Ovary (tissue), 7 donors: ENCODE measurements at regions not wholly inside any gene's neighbourhood (a gene's known extent, or its start where the extent isn't known, plus 50 kb on each side); places are given as distances from the start of the nearest gene placed in this dataset.

ENCODE experiments used
- DNase-seq, 5 donors: peaks; one replicate each; pipeline ENCODE4 v3.0.0-alpha.2; 2019 to 2020
- H3K27ac ChIP-seq, 2 donors: fragments of 200-600 bp; one replicate each; pipeline versions ENCODE4 v1.5.1 to v1.8.0; 2019 to 2022
- H3K27me3 ChIP-seq: fragments of 200-600 bp; one replicate; pipeline ENCODE4 v1.8.0; 2022
- H3K36me3 ChIP-seq: fragments of 200-600 bp; sonication (generic); one replicate; pipeline ENCODE4 v1.5.1; 2019
- H3K4me1 ChIP-seq: one replicate; pipeline ENCODE4 v1.8.1; 2013; ENCODE audit warnings: mild to moderate bottlenecking, moderate library complexity; ENCODE audit not compliant: insufficient read depth
- H3K4me3 ChIP-seq: fragments of 200-600 bp; sonication (generic); one replicate; pipeline ENCODE4 v1.5.1; 2017
- H3K9me3 ChIP-seq, 2 donors: fragments of 200-600 bp in 1 of 2; sonication (generic) in 1 of 2; one replicate each; pipeline versions ENCODE4 v1.5.1 to v1.8.1; 2013 to 2019; ENCODE audit warnings: mild to moderate bottlenecking in 1 of 2, moderate library complexity in 1 of 2
- EP300 ChIP-seq: sonication (generic); formaldehyde crosslinking; IDR thresholded peaks from one replicate; pipeline ENCODE4 v1.6.1; 2017; ENCODE audit warnings: antibody characterized with exemption
- POLR2A ChIP-seq: fragments of 450-650 bp; IDR thresholded peaks from one replicate; pipeline ENCODE4 v1.6.1; 2017; ENCODE audit warnings: antibody characterized with exemption, mild to moderate bottlenecking, moderate library complexity
- WGBS, 3 donors: extraction: QIAGEN DNeasy Blood & Tissue Kit in 1 of 3; methylation state at CpG; one replicate each; pipeline versions ENCODE4 v1.1.5 to v1.1.7; 2013 to 2017; 5-methylcytosine and 5-hydroxymethylcytosine counted together
- intact Hi-C, 4 donors: fragments of 100-400 bp; cut with DNase I; formaldehyde crosslinking; loops; one replicate each; pipeline versions ENCODE4 v1.11.0 to v1.15.1; 2022 to 2023
- TF ChIP-seq, protein P1 (sequence below), 3 donors: fragments of 450-650 bp in 2 of 3; fragments of 200-600 bp in 1 of 3; IDR thresholded peaks; one replicate each; pipeline versions ENCODE4 v1.5.1 to v1.8.0; 2016 to 2022; ENCODE audit warnings: antibody characterized with exemption in 3 of 3, mild to moderate bottlenecking in 1 of 3
- donor health status: DM: no; HTN: no; CAD: no; lungs with moderate emphysema.
- donor health status: DM: no; HTN: no; CAD: no.
- donor health status: Bipolar disorder and iron deficiency.
- donor health status: DM: no; HTN: no; CAD: no.
- donor health status: DM: yes; HTN: yes; CAD: no.

DNA sequence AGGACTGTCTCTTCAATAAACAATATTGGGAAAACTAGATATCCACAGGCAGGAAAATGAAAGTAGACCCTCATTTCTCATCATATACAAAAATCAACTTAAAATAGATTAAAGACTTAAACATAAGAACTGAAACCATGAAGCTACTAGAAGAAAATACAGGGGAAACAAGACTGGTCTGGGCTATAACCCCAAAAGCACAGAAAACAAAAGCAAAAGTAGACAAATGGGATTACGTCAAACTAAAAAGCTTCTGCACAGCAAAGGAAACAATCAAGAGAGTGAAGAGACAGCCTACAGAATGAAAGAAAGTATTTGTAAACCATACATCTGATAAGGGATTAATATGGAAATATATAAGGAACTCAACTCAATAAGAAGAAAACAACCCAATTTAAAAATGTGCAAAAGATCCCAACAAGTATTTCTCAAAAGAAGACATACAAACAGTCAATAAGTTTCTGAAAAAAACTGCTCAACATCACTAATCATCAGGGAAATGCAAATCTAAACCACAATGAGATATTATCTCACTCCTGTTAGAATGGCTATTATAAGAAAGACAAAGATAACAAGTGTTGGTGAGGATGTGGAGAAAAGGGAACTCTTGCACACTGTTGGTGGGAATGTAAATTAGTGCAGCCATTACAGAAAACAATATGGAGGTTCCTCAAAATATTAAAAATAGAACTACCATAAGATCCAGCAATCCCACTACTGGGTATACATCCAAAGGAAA is 325.3 kb upstream of the RASGEF1B start:
- TF ChIP-seq, protein P1, sequence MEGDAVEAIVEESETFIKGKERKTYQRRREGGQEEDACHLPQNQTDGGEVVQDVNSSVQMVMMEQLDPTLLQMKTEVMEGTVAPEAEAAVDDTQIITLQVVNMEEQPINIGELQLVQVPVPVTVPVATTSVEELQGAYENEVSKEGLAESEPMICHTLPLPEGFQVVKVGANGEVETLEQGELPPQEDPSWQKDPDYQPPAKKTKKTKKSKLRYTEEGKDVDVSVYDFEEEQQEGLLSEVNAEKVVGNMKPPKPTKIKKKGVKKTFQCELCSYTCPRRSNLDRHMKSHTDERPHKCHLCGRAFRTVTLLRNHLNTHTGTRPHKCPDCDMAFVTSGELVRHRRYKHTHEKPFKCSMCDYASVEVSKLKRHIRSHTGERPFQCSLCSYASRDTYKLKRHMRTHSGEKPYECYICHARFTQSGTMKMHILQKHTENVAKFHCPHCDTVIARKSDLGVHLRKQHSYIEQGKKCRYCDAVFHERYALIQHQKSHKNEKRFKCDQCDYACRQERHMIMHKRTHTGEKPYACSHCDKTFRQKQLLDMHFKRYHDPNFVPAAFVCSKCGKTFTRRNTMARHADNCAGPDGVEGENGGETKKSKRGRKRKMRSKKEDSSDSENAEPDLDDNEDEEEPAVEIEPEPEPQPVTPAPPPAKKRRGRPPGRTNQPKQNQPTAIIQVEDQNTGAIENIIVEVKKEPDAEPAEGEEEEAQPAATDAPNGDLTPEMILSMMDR (IDR thresholded peaks at IDR 0.05): no peak
- TF ChIP-seq POLR2A (no peak), EP300 (no peak)
- WGBS, 3 donors: 91 to 96% (median 95%) methylated on average over 1 of the region's 1 CpG
- H3K27me3 ChIP-seq: no peaks in the 10 kb centered on the region
- intact Hi-C loops: no loop called here
- H3K4me1 ChIP-seq: no peaks in the 10 kb centered on the region
- no peak for DNase-seq
- H3K27ac ChIP-seq: no peak overlapping the region
- H3K9me3 ChIP-seq: no peaks in the 10 kb centered on the region
- no peak overlapping the region for H3K4me3 ChIP-seq
- no peaks in the 10 kb centered on the region for H3K36me3 ChIP-seq

GRCh38 chr4:81792521-81792920 is 320.8 kb upstream of the RASGEF1B start:
- no peaks in the 10 kb centered on the region for H3K9me3 ChIP-seq
- DNase-seq: no peak

DNA sequence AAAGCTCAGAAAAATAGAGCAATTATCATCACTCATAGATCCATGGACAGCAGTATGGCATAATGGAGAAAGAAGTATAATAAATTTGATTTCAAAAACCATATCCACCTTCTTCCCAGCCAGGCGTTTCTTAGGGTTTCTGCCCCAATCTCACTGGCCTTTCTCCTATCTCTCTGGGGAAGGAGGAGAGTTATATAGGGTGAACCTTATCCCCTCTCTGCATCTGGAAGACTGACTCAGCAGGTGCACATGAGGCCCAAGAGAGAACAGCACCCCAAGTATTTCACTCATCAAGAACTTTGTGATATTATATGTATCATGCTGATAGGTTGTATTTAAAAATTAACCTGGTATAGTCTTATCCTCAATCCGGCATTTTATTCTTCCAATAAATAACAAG is 318.8 kb upstream of the RASGEF1B start:
- no peak overlapping the region for H3K4me3 ChIP-seq
- WGBS, 3 donors: 45 to 94% (median 83%) methylated on average over 2 of the region's 2 CpGs
- TF ChIP-seq POLR2A: no peak
- no peak for TF ChIP-seq EP300
- TF ChIP-seq, protein P1 (IDR thresholded peaks at IDR 0.05): no peak

More at GRCh38 chr4:81792521-81792920, 320.8 kb upstream of the RASGEF1B start:
- Histone ChIP-seq H3K27ac (no peak overlapping the region), H3K27me3 (no peaks in the 10 kb centered on the region), H3K4me1 (no peaks in the 10 kb centered on the region), H3K4me3 (no peak overlapping the region), H3K36me3 (no peaks in the 10 kb centered on the region)
- TF ChIP-seq, protein P1 (IDR thresholded peaks at IDR 0.05): no peak
- TF ChIP-seq POLR2A (no peak), EP300 (no peak)
- intact Hi-C loops: no loop called here

DNA sequence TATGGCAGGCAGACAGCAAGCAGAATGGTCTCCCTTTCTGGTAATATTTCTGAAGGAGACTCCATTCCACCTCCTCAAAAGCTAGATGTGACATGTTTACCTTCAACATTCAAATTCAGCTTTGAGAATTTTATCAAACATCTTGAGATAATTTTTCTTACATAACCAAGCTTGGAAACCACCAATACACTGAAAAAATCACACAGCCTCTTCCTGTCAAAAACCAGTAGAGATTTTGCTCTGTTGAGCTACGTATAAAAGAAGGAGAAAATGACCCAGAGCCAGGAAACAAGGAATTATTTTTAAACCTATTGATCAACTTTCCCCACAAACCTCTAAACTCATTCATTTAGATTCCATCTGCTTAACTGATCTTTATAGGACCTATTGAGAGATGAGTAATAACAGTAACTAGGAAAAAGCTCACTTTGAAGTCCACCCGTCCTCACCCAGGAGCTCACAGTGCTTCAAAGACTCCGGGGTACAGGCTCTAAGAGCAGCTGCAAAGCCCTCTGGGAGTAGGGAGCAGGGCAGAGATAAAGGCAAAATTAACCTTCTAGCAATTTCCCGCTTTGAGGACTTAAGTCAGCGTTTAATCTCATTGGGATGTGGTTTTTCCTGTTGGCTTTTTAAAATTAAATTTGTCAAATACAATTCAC is 318.2 kb upstream of the RASGEF1B start:
- Histone ChIP-seq H3K4me1 (peaks cover 5% of the 10 kb centered on the region), H3K4me3 (no peak overlapping the region), H3K27ac (no peak overlapping the region), H3K9me3 (no peaks in the 10 kb centered on the region), H3K36me3 (no peaks in the 10 kb centered on the region), H3K27me3 (no peaks in the 10 kb centered on the region)
- intact Hi-C loops: no loop called here
- no peak for DNase-seq
- WGBS, 3 donors: 86 to 87% (median 87%) methylated on average over 5 of the region's 5 CpGs
- TF ChIP-seq, protein P1 (IDR thresholded peaks at IDR 0.05): no peak

More for the DNA sequence above, 318.8 kb upstream of the RASGEF1B start:
- peaks cover 5% of the 10 kb centered on the region for H3K4me1 ChIP-seq
- intact Hi-C loops: no loop called here
- no peaks in the 10 kb centered on the region for H3K27me3 ChIP-seq
- H3K27ac ChIP-seq: no peak overlapping the region
- no peaks in the 10 kb centered on the region for H3K9me3 ChIP-seq
- no peak for DNase-seq
- H3K36me3 ChIP-seq: no peaks in the 10 kb centered on the region
